ENCODE measurements at regions not wholly inside any gene's neighbourhood (a gene's known extent, or its start where the extent isn't known, plus 50 kb on each side); places are given as distances from the start of the nearest gene placed in this dataset.

GRCh38 chrX:443536-444210 is 57.0 kb upstream of the PPP2R3B start:
- TF ChIP-seq CTCF (IDR thresholded peaks at IDR 0.05): no peak
- no peak for TF ChIP-seq POLR2AphosphoS5 (IDR thresholded peaks at IDR 0.05)
